HG03175 (cell line): ENCODE measurements at regions not wholly inside any gene's neighbourhood (a gene's known extent, or its start where the extent isn't known, plus 50 kb on each side); places are given as distances from the start of the nearest gene placed in this dataset.

Experiments used
- ATAC-seq: cut with Tn5 transposase; IDR thresholded peaks from one replicate; pipeline ENCODE4 v1.9.1; 2021; ENCODE audit warnings: mild to moderate bottlenecking, moderate library complexity; ENCODE audit not compliant: unreplicated experiment

DNA sequence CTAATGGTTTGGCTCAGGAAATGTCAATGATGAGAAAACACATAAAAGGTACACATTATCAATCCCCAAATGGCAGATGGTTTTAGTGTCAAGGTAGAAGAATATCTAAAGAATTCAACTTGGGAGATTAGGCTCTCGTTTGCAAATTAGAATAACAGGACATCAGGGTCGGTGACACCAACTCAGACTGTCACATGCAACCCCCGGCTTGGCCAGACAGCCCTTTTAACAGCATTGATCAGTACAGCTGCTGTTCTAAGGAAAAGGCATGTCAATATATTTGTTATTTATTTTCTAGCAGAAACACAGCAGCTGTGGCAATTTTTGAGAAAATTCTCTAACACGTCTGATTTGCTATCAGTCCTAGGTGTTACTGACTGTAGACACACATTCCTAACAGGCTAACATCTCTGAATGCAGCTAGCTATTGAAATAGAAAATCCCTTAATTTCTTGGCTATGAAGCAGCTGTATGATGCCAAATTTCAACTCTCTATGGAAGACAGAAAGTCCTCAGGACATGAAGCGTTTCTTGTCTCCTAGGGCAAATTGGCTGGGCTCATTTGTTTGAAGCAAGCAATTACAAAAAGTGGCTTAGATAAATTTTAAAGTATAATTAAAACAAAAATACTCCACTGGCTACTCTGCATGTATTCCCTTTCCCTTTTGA is 269.0 kb upstream of the CXXC4 start:
- no peak for ATAC-seq

GRCh38 chr4:104766676-104767075 is 272.0 kb upstream of the CXXC4 start:
- ATAC-seq = no peak

DNA sequence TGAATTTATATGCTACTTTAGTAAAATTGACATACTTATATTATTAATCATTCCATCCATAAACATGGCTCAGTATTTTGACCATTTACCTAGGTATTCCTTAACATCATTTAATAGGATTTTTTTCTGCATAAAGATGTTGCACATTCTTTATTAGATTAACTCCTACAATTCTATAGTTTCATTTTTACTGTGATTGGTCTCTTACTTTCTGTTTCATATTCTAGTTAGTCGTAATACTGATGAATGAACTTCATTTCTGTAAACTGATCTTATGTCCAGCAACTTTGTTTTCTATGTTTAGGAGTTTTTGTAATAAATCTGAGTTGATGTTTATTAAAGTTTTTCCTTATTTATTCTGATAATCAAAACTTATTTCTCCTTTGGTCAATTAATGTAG is 278.2 kb upstream of the CXXC4 start:
- peak; percentile 67 for ATAC-seq

- no peak for ATAC-seq
Measured at GRCh38 chr4:104795264-104795939, 300.7 kb upstream of the CXXC4 start.

- no peak for ATAC-seq
Measured at GRCh38 chr4:104811727-104812126, 317.0 kb upstream of the CXXC4 start.

DNA sequence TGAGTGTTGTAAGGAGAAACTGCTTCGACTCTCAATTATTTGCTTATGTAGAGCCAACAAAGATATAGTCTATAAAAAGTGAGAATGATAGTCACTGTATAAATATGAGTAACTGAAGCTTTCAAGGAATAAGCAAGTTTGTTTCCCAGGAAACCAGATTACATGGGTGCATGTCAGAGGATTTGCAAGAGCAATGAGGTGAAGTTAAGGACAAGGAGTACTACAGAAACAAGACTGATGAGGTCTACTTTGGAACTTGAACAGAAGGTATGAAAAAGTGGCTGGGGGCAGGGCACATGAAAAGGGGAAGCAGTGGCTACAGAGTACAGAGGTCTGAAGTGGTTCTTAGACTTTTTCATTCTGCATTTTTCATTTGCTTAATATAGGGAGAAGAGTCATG is 321.0 kb upstream of the CXXC4 start:
- ATAC-seq = peak; percentile 63

DNA sequence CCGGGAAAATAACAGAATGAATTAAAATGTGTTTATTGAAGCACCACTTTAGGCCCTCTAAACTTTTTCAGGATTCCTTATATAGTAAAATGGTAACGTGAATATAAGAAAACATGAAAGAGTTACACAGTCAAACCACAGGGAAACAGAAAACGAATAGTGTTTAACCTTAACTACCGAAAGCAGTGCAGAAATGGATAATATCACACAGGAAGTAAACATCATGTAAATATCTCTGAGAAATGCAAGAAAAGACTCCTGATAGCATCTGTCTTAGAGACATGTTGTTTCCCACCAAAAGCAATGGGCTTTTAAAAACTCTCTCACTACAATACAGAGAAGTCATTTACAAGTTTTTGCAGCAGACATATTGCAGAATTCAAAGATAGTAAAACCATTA is 323.9 kb upstream of the CXXC4 start:
- ATAC-seq = peak; percentile 88

- no peak for ATAC-seq
Measured at GRCh38 chr4:104826171-104826570, 320.5 kb upstream of the TET2 start.

DNA sequence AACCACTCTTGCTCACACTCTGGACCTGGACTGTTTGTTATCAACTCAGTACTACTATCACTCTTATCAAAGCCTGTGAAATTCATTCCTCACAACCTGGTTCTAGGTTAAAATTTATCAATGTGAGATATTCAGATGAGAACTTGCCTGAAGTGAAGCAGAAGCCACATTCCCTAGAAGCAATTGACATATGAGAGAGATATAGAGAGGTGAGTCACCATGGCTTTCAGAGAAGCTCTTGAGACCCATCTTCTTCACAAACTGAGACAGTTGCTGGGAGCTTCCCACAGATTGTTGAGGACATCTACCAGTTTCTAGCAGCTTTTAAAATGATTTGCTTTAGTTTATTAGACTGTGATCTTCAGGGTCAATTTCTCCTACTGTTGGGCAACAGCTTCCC is 316.9 kb upstream of the TET2 start:
- ATAC-seq = no peak

GRCh38 chr4:104848597-104849225 is 298.0 kb upstream of the TET2 start:
- ATAC-seq = peak; percentile 53

DNA sequence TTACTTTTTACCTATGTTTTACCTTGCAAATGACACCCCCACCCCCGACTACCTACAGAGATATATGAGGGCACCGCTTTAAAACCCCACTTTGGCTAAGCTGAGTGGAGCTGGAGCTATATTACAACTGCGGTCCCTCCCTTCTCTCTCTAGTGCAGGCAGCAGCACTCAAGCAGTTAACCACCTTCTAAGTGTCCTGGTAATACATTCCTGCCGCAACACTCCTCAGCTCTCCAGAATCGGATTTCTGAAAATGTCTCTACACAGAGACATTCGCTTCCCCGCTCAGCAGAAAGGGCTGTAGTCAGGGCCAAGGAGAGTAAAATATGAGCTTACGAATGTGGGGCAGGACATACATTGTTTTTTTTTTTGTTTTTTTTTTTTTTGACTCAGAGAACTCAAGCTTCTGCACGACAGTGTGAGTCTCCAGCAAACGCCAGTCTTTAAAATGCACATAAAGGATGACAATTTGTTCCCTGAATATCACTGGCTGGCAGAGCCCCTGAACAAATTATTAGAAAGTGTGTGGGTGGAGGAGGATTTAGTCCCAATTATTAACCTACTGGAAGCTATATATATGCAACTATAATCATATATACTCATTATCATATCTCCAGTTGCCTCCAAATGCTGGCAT is 287.0 kb upstream of the TET2 start:
- no peak for ATAC-seq

GRCh38 chr4:104860238-104861123 is 286.2 kb upstream of the TET2 start:
- ATAC-seq = peak; percentile 94

- peak; percentile 36 for ATAC-seq
Measured at GRCh38 chr4:104866809-104867208, 279.9 kb upstream of the TET2 start.

DNA sequence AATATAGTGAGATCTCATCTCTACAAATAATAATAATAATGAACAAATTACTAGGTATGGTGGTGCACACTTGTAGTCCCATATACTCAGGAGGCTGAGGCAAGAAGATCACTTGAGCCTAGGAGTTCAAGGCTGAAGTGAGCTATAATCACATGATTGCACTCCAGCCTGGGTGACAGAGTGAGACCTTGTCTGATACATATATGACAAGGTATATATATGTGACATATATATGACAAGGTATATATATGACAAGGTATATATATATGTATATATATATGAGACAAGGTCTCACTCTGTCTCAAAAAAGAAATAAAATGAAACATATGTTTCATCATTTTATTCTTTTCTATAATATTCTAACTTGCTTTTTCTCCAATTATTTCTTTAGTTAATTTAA is 278.1 kb upstream of the TET2 start:
- ATAC-seq = peak; percentile 27

- peak; percentile 93 for ATAC-seq
Measured at GRCh38 chr4:104868958-104869357, 277.7 kb upstream of the TET2 start.

DNA sequence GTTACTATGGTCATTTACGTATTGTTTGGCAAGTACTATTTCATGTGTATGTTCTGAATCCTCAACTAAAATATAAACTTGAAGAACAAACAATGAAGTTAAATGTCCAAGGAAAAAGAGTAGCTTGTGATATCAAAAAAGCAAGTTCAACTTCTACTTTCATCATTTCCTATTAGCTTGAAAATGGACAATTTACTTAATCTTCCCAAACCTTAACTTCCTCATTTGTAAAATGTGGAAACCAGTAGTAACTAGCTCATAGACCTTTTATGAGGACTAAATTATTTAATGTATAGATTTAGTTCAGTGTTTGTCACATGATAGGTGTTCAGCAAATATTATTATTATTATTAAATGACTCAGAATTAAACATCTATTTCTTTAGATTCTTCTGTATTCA is 276.8 kb upstream of the TET2 start:
- no peak for ATAC-seq

DNA sequence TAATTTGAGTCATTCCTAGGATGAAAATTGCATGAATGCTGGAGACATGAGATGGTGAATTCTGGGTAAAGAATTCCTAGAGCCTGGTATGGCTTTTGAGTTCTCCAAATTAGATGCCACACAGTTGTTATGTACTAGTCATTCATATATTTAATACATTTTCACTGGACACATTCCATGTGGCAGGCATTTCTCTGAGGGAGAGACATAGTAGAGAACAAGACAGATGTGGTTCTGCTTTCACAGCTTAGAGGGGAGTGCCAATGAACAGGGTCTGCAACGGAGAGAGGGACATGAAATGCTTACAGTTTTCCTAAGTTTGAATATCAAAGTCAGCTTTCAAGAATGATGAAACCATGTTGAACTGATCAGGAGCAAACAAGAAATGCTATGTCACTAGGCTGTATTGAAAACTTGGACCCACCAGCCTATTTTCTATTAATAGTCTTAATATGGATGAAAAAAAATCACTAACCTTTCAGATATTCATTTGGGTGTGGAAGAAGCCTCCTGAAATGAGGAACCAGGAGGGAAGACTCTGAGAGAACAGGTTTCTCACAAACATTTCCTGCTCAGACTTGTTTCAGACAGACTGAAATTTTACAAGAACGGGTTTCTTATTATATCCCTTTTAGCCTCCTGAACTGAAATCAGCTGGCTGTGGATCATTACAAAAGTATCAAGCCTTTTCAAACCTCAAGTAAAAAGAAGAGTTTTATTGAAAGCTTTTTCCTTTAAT is 276.0 kb upstream of the TET2 start:
- no peak for ATAC-seq

- no peak for ATAC-seq
Measured at GRCh38 chr4:104878936-104879335, 267.7 kb upstream of the TET2 start.

GRCh38 chr4:104879367-104879766 is 267.3 kb upstream of the TET2 start:
- no peak for ATAC-seq

GRCh38 chr4:104879854-104880253 is 266.8 kb upstream of the TET2 start:
- no peak for ATAC-seq
